Activated naive CD8-positive, alpha-beta T cell (primary cell): ENCODE measurements at regions not wholly inside any gene's neighbourhood (a gene's known extent, or its start where the extent isn't known, plus 50 kb on each side); places are given as distances from the start of the nearest gene placed in this dataset.
A peak's percentile ranks its signal among the peaks of the same experiment; 100 is the strongest.
"Not testable (repeated sequence)": the region's sequence is repeated elsewhere in the genome, so short reads cannot be mapped to it uniquely, and the experiment has no call there.

Source experiments
- H3K27ac Mint-ChIP-seq: one replicate; pipeline ENCODE4 v1.8.0; 2021; ENCODE audit warnings: mixed read lengths
- H3K27me3 Mint-ChIP-seq: one replicate; pipeline ENCODE4 v1.8.0; 2021; ENCODE audit warnings: mixed read lengths
- H3K36me3 Mint-ChIP-seq: one replicate; pipeline ENCODE4 v1.8.0; 2021; ENCODE audit warnings: mixed read lengths
- H3K4me1 Mint-ChIP-seq: one replicate; pipeline ENCODE4 v1.8.0; 2021; ENCODE audit warnings: low read depth, mixed read lengths
- H3K4me3 Mint-ChIP-seq: one replicate; pipeline ENCODE4 v1.8.0; 2021; ENCODE audit warnings: mild to moderate bottlenecking, mixed read lengths
- H3K9me3 Mint-ChIP-seq: one replicate; pipeline ENCODE4 v1.8.0; 2021; ENCODE audit warnings: low read depth, mixed read lengths

DNA sequence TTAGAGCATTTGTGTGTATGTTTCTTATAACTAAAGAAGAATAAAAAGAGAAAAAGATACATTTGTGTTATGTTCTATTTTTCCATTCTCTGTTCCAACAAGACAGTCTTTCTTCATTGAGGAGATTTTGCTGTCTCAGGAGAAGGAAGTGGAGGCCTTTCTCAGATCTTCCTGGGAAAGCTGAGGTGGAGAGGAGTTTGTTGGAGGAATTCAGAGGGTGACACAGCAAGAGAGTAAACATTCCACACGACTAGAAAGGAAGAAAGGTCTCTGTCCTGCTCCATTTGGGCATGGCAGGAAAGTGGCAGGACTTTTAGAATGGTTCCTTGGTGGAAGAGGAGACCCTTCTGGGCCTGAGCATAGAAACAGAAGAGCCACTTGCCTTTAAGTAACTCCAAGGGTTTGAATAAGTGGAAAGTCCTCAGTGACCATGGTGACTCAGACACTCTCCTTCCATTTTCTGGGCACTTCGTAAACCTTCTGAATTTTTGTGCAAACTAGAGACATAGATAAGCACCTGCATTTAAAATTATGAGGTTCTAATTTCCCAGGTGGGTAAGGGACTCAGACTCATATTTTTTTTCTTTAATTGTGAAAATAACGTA lies 52.3 kb upstream of the COL5A2 start:
- H3K27me3 Mint-ChIP-seq: no peaks in the 10 kb centered on the region
- no peaks in the 10 kb centered on the region for H3K36me3 Mint-ChIP-seq
- no peak overlapping the region for H3K27ac Mint-ChIP-seq
- no peak overlapping the region for H3K4me3 Mint-ChIP-seq
- peaks cover 15% of the 10 kb centered on the region for H3K4me1 Mint-ChIP-seq
- H3K9me3 Mint-ChIP-seq: no peaks in the 10 kb centered on the region

GRCh38 chr2:189232759-189233406 lies 53.3 kb upstream of the COL5A2 start:
- peak overlapping the region; percentile 55 for H3K27ac Mint-ChIP-seq
- no peaks in the 10 kb centered on the region for H3K27me3 Mint-ChIP-seq
- H3K4me3 Mint-ChIP-seq: no peak overlapping the region
- H3K9me3 Mint-ChIP-seq: no peaks in the 10 kb centered on the region
- H3K4me1 Mint-ChIP-seq: peaks cover 15% of the 10 kb centered on the region
- no peaks in the 10 kb centered on the region for H3K36me3 Mint-ChIP-seq

GRCh38 chr2:189233527-189233926 lies 54.0 kb upstream of the COL5A2 start:
- Mint-ChIP-seq H3K9me3 (no peaks in the 10 kb centered on the region), H3K27ac (no peak overlapping the region), H3K27me3 (no peaks in the 10 kb centered on the region), H3K4me1 (peaks cover 15% of the 10 kb centered on the region), H3K36me3 (no peaks in the 10 kb centered on the region), H3K4me3 (no peak overlapping the region)

GRCh38 chr2:189234991-189235390 lies 55.4 kb upstream of the COL5A2 start:
- no peak overlapping the region for H3K4me3 Mint-ChIP-seq
- H3K27ac Mint-ChIP-seq: no peak overlapping the region
- peaks cover 15% of the 10 kb centered on the region for H3K4me1 Mint-ChIP-seq

DNA sequence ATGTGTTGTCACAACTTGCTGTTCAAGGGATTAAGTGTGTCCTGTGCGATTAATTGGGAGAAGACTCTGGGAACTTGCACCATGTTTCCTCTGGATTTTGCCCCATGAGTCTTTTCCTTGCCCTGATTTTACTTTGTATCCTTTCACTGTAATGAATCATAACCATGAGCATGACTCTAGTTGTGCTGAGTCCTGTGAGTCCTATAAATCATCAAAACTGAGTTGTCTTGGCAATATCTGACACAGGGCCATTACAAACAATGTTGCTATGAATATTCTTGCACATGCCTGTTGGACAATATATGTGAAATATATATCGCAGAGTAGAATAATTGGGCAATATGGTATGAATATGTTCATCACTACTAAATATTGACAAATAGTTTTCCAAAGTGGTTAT lies 56.5 kb upstream of the COL5A2 start:
- no peak overlapping the region for H3K27ac Mint-ChIP-seq
- peaks cover 3% of the 10 kb centered on the region for H3K36me3 Mint-ChIP-seq
- no peak overlapping the region for H3K4me3 Mint-ChIP-seq
- H3K4me1 Mint-ChIP-seq: peaks cover 15% of the 10 kb centered on the region
- no peaks in the 10 kb centered on the region for H3K9me3 Mint-ChIP-seq
- H3K27me3 Mint-ChIP-seq: no peaks in the 10 kb centered on the region

More at GRCh38 chr2:189234991-189235390, 55.4 kb upstream of the COL5A2 start:
- Mint-ChIP-seq H3K9me3 (no peaks in the 10 kb centered on the region), H3K27me3 (no peaks in the 10 kb centered on the region), H3K36me3 (peaks cover 3% of the 10 kb centered on the region)

DNA sequence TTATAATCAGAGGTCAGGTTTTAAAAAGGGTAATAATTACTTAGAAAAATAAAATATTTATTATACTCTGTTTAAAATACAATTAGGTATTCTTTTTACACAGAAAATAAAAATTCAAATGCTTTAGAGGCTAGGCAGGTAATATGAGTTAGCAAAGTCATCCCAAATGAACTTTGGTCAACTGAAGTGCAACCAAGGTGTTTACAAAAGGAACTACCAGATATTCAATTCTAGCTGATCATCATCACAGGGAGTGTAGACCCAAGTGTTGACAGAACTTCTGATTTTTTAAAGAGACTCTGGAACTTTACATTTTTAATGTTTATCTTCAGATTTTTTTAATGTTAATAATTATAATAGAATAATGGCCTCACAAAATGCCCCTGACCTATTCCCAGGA lies 59.3 kb upstream of the COL5A2 start:
- no peak overlapping the region for H3K4me3 Mint-ChIP-seq
- peaks cover 12% of the 10 kb centered on the region for H3K36me3 Mint-ChIP-seq
- peaks cover 6% of the 10 kb centered on the region for H3K4me1 Mint-ChIP-seq
- peaks cover 8% of the 10 kb centered on the region for H3K9me3 Mint-ChIP-seq
- no peak overlapping the region for H3K27ac Mint-ChIP-seq
- H3K27me3 Mint-ChIP-seq: no peaks in the 10 kb centered on the region

GRCh38 chr2:189243843-189244242 lies 64.3 kb upstream of the COL5A2 start:
- Mint-ChIP-seq H3K27ac (peak overlapping the region; percentile 51), H3K36me3 (peaks cover 23% of the 10 kb centered on the region), H3K9me3 (peaks cover 17% of the 10 kb centered on the region)
- H3K4me3 Mint-ChIP-seq, H3K4me1 Mint-ChIP-seq, H3K27me3 Mint-ChIP-seq: not testable (repeated sequence)

- Mint-ChIP-seq H3K4me3 (no peak overlapping the region), H3K27ac (no peak overlapping the region), H3K27me3 (no peaks in the 10 kb centered on the region), H3K9me3 (peaks cover 17% of the 10 kb centered on the region), H3K4me1 (peaks cover 5% of the 10 kb centered on the region), H3K36me3 (peaks cover 20% of the 10 kb centered on the region)
Observed at GRCh38 chr2:189247276-189247675, 67.7 kb upstream of the COL5A2 start.

GRCh38 chr2:189248141-189248540 lies 68.6 kb upstream of the COL5A2 start:
- peaks cover 13% of the 10 kb centered on the region for H3K9me3 Mint-ChIP-seq
- H3K36me3 Mint-ChIP-seq: peaks cover 16% of the 10 kb centered on the region
- H3K27me3 Mint-ChIP-seq: no peaks in the 10 kb centered on the region
- no peak overlapping the region for H3K4me3 Mint-ChIP-seq
- peaks cover 9% of the 10 kb centered on the region for H3K4me1 Mint-ChIP-seq
- no peak overlapping the region for H3K27ac Mint-ChIP-seq

GRCh38 chr2:189249171-189249570 lies 69.6 kb upstream of the COL5A2 start:
- H3K36me3 Mint-ChIP-seq: peaks cover 13% of the 10 kb centered on the region
- peaks cover 10% of the 10 kb centered on the region for H3K4me1 Mint-ChIP-seq
- no peaks in the 10 kb centered on the region for H3K27me3 Mint-ChIP-seq
- H3K9me3 Mint-ChIP-seq: peaks cover 7% of the 10 kb centered on the region
- H3K27ac Mint-ChIP-seq: no peak overlapping the region
- no peak overlapping the region for H3K4me3 Mint-ChIP-seq

DNA sequence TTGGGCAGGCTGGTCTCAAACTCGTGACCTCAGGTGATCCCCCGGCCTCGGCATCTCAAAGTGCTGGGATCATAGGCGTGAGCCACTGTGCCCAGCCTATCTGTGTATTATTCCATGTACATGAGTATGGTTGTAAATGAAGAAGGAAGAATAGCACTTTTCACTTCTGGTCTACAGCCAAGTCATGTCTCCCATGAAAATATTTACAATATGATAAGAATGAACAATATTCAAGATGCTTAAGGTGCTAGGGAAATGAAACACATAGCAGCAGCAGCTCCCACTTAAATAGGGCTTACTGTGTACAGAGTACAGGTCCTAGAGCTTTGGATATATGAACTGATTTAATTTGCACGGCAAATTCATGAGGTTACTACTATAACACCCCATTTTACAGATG lies 70.3 kb upstream of the COL5A2 start:
- H3K27me3 Mint-ChIP-seq: no peaks in the 10 kb centered on the region
- no peak overlapping the region for H3K27ac Mint-ChIP-seq
- H3K4me1 Mint-ChIP-seq: peaks cover 16% of the 10 kb centered on the region
- H3K4me3 Mint-ChIP-seq: no peak overlapping the region
- no peaks in the 10 kb centered on the region for H3K9me3 Mint-ChIP-seq
- H3K36me3 Mint-ChIP-seq: peaks cover 8% of the 10 kb centered on the region

DNA sequence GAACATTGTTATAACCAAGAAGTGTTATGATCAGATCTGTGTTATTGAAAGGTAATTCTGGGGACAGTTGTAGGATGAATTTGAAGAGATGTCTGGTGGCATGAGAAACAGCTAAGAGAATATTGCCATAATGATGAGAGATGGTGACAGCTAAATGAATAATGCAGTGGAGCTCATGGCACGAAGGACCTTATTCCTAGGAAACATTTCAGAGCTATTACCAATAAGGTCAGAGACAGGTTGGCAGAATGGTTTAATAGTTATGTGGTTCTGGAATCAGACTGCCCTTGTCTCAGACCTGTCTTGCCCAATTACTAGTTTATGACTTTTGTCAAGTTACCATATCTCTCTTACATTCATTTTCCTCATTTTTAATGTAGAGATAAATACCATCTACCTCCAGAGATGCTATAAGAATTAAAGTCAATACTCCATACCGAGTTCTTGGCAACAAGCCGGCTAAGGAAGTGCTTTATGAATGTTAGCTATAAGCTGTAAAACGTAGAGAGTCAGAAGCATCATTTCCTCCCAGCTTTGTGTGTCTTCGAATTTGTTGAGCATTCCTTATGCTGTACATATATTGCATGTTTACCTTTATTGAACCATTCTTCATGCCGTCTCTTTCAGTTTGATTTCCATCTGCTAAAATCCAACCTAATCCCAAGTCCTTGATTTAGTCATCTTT lies 73.6 kb upstream of the COL5A2 start:
- Mint-ChIP-seq H3K9me3 (no peaks in the 10 kb centered on the region), H3K4me3 (no peak overlapping the region), H3K36me3 (peaks cover 7% of the 10 kb centered on the region), H3K4me1 (peaks cover 27% of the 10 kb centered on the region), H3K27ac (peak overlapping the region; percentile 47), H3K27me3 (no peaks in the 10 kb centered on the region)

DNA sequence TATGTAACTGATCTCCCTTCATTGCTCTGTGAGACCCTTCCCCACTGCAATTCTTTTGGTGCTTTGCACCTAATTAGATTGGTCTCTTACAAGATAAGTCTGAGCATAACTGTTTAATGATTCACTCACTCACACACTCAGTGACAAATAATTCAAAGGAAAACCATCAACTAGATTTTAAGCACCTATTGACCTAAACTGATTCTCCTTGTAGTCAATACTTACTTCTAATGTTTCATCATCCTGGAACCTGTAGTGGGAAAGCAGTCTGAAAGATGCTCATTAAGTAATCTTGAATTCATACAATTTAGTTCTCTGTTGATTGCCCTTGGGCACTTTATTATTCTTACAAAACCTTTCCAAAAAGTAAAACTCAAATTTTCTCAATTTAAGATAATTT lies 74.3 kb upstream of the COL5A2 start:
- no peaks in the 10 kb centered on the region for H3K9me3 Mint-ChIP-seq
- peak overlapping the region; percentile 47 for H3K27ac Mint-ChIP-seq
- H3K4me3 Mint-ChIP-seq: no peak overlapping the region
- no peaks in the 10 kb centered on the region for H3K27me3 Mint-ChIP-seq
- H3K36me3 Mint-ChIP-seq: peaks cover 9% of the 10 kb centered on the region
- peaks cover 30% of the 10 kb centered on the region for H3K4me1 Mint-ChIP-seq

GRCh38 chr2:189254268-189254883 lies 74.8 kb upstream of the COL5A2 start:
- H3K4me3 Mint-ChIP-seq: no peak overlapping the region
- no peaks in the 10 kb centered on the region for H3K9me3 Mint-ChIP-seq
- peaks cover 10% of the 10 kb centered on the region for H3K36me3 Mint-ChIP-seq
- H3K27ac Mint-ChIP-seq: peak overlapping the region; percentile 70
- H3K4me1 Mint-ChIP-seq: peaks cover 35% of the 10 kb centered on the region
- H3K27me3 Mint-ChIP-seq: no peaks in the 10 kb centered on the region

DNA sequence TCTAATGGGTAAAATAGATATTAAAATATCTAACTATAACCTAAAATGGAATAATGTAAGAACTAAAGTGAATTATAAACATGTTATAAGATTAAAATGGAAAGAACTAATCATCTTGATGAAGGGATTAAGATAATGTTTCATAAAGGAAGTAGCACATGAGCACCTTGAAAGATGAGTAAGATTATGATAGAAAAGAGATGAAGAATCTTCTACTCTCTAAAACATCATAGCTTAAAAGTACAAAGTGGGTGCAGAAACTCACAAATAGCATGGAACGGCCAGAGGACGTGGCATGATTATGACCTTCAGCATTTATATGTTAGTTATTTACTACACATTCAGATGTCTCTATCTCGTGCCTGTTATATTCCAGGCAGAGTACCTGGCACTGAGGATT lies 76.2 kb upstream of the COL5A2 start:
- H3K36me3 Mint-ChIP-seq: peaks cover 16% of the 10 kb centered on the region
- no peaks in the 10 kb centered on the region for H3K27me3 Mint-ChIP-seq
- H3K4me3 Mint-ChIP-seq: peak overlapping the region; percentile 44
- H3K27ac Mint-ChIP-seq: peak overlapping the region; percentile 81
- H3K9me3 Mint-ChIP-seq: no peaks in the 10 kb centered on the region
- peaks cover 45% of the 10 kb centered on the region for H3K4me1 Mint-ChIP-seq
